ENCODE measurements at regions not wholly inside any gene's neighbourhood (a gene's known extent, or its start where the extent isn't known, plus 50 kb on each side); places are given as distances from the start of the nearest gene placed in this dataset.

- TF ChIP-seq POLR2A (IDR thresholded peaks at IDR 0.05) (no peak), CTCF (IDR thresholded peaks at IDR 0.05) (no peak)
These were observed 767.7 kb downstream of the DTWD2 start for GRCh38 chr5:118220556-118221195.

GRCh38 chr5:118211606-118212005, 776.7 kb downstream of the DTWD2 start:
- Histone ChIP-seq H3K36me3 (no peaks in the 10 kb centered on the region), H3K27ac (no peak overlapping the region), H3K9me3 (peaks cover 0 to 8% (median 0%) of the 10 kb centered on the region in 4 donors), H3K27me3 (no peaks in the 10 kb centered on the region), H3K4me3 (no peak overlapping the region), H3K4me1 (no peaks in the 10 kb centered on the region)
- DNase-seq = no peak
- TF ChIP-seq POLR2A (IDR thresholded peaks at IDR 0.05) (no peak), CTCF (IDR thresholded peaks at IDR 0.05) (no peak)

More at GRCh38 chr5:118220556-118221195, 767.7 kb downstream of the DTWD2 start:
- Histone ChIP-seq H3K9me3 (no peaks in the 10 kb centered on the region), H3K27me3 (no peaks in the 10 kb centered on the region), H3K27ac (no peak overlapping the region), H3K36me3 (no peaks in the 10 kb centered on the region), H3K4me3 (no peak overlapping the region), H3K4me1 (no peaks in the 10 kb centered on the region)
- no peak for DNase-seq

- Histone ChIP-seq H3K36me3 (no peaks in the 10 kb centered on the region), H3K9me3 (peaks cover 0 to 8% (median 0%) of the 10 kb centered on the region in 4 donors), H3K27ac (no peak overlapping the region), H3K27me3 (no peaks in the 10 kb centered on the region), H3K4me3 (no peak overlapping the region), H3K4me1 (no peaks in the 10 kb centered on the region)
- DNase-seq = no peak
- TF ChIP-seq CTCF (IDR thresholded peaks at IDR 0.05) (no peak), POLR2A (IDR thresholded peaks at IDR 0.05) (no peak)
These were observed 780.3 kb downstream of the DTWD2 start for GRCh38 chr5:118208031-118208453.

- no peak overlapping the region for H3K4me3 ChIP-seq
- no peaks in the 10 kb centered on the region for H3K27me3 ChIP-seq
- no peaks in the 10 kb centered on the region for H3K9me3 ChIP-seq
- no peaks in the 10 kb centered on the region for H3K36me3 ChIP-seq
- DNase-seq = no peak
- no peak overlapping the region for H3K27ac ChIP-seq
- TF ChIP-seq CTCF (IDR thresholded peaks at IDR 0.05) (no peak), POLR2A (IDR thresholded peaks at IDR 0.05) (no peak)
- H3K4me1 ChIP-seq = no peaks in the 10 kb centered on the region
These were observed 788.5 kb downstream of the DTWD2 start for GRCh38 chr5:118199801-118200200.

GRCh38 chr5:118196229-118196628, 792.1 kb downstream of the DTWD2 start:
- Histone ChIP-seq H3K9me3 (no peaks in the 10 kb centered on the region), H3K4me1 (no peaks in the 10 kb centered on the region), H3K4me3 (no peak overlapping the region), H3K27ac (no peak overlapping the region), H3K27me3 (no peaks in the 10 kb centered on the region), H3K36me3 (no peaks in the 10 kb centered on the region)
- TF ChIP-seq CTCF (IDR thresholded peaks at IDR 0.05) = no peak
- TF ChIP-seq POLR2A (IDR thresholded peaks at IDR 0.05) = no peak
- DNase-seq = no peak

GRCh38 chr5:118195211-118195610, 793.1 kb downstream of the DTWD2 start:
- H3K27ac ChIP-seq = no peak overlapping the region
- no peaks in the 10 kb centered on the region for H3K9me3 ChIP-seq
- no peak for TF ChIP-seq CTCF (IDR thresholded peaks at IDR 0.05)
- no peak for DNase-seq
- H3K4me3 ChIP-seq = no peak overlapping the region
- H3K27me3 ChIP-seq = no peaks in the 10 kb centered on the region
- H3K4me1 ChIP-seq = no peaks in the 10 kb centered on the region
- H3K36me3 ChIP-seq = no peaks in the 10 kb centered on the region

All from Peyer's patch (tissue), 4 donors.